ENCODE measurements at regions not wholly inside any gene's neighbourhood (a gene's known extent, or its start where the extent isn't known, plus 50 kb on each side); places are given as distances from the start of the nearest gene placed in this dataset.
A peak's percentile ranks its signal among the peaks of the same experiment; 100 is the strongest.
"Not testable (repeated sequence)": the region's sequence is repeated elsewhere in the genome, so short reads cannot be mapped to it uniquely, and the experiment has no call there.

- not testable (repeated sequence) for DNase-seq (ENCODE audit: low read depth in 2 of 2)
Measured at GRCh38 chr11:3583476-3583875, 58.3 kb downstream of the ART5 start.

- not testable (repeated sequence) for DNase-seq (ENCODE audit: low read depth in 2 of 2)
Measured at GRCh38 chr11:3581389-3581725, 60.4 kb downstream of the ART5 start.

- peak; percentile 56 to 63 for DNase-seq (ENCODE audit: low read depth in 2 of 2)
Measured at GRCh38 chr11:3580487-3581388, 61.1 kb downstream of the ART5 start.

GRCh38 chr11:3579600-3580459 lies 62.0 kb downstream of the ART5 start:
- not testable (repeated sequence) for DNase-seq (ENCODE audit: low read depth in 2 of 2)

- DNase-seq (ENCODE audit: low read depth in 2 of 2) = not testable (repeated sequence)
Measured at GRCh38 chr11:3576066-3576604, 65.7 kb downstream of the ART5 start.

GRCh38 chr11:3572976-3573647 lies 68.7 kb downstream of the ART5 start:
- DNase-seq (ENCODE audit: low read depth in 2 of 2) = not testable (repeated sequence)

- DNase-seq (ENCODE audit: low read depth in 2 of 2) = not testable (repeated sequence)
Measured at GRCh38 chr11:3571752-3572151, 70.0 kb downstream of the ART5 start.

- not testable (repeated sequence) for DNase-seq (ENCODE audit: low read depth in 2 of 2)
Measured at GRCh38 chr11:3565838-3566237, 76.0 kb downstream of the ART5 start.

- not testable (repeated sequence) for DNase-seq (ENCODE audit: low read depth in 2 of 2)
Measured at GRCh38 chr11:3564383-3564782, 77.4 kb downstream of the ART5 start.

- DNase-seq (ENCODE audit: low read depth in 2 of 2) = peak; percentile 8 to 15
Measured at GRCh38 chr11:3554621-3555020, 87.2 kb downstream of the ART5 start.

- DNase-seq (ENCODE audit: low read depth in 2 of 2) = not testable (repeated sequence)
Measured at GRCh38 chr11:3544990-3545389, 96.8 kb downstream of the ART5 start.

GRCh38 chr11:3538220-3538619 lies 103.6 kb downstream of the ART5 start:
- DNase-seq (ENCODE audit: low read depth in 2 of 2) = not testable (repeated sequence)

GRCh38 chr11:3537254-3537653 lies 104.5 kb downstream of the ART5 start:
- DNase-seq (ENCODE audit: low read depth in 2 of 2) = not testable (repeated sequence)

GRCh38 chr11:3532958-3533357 lies 108.8 kb downstream of the ART5 start:
- DNase-seq (ENCODE audit: low read depth in 2 of 2) = not testable (repeated sequence)

- not testable (repeated sequence) for DNase-seq (ENCODE audit: low read depth in 2 of 2)
Measured at GRCh38 chr11:3531280-3531679, 110.5 kb downstream of the ART5 start.

- DNase-seq (ENCODE audit: low read depth in 2 of 2) = not testable (repeated sequence)
Measured at GRCh38 chr11:3523567-3523966, 118.2 kb downstream of the ART5 start.

- not testable (repeated sequence) for DNase-seq (ENCODE audit: low read depth in 2 of 2)
Measured at GRCh38 chr11:3520905-3521304, 120.9 kb downstream of the ART5 start.

GRCh38 chr11:3519841-3520240 lies 122.0 kb downstream of the ART5 start:
- not testable (repeated sequence) for DNase-seq (ENCODE audit: low read depth in 2 of 2)

GRCh38 chr11:3516934-3517567 lies 124.7 kb downstream of the ART5 start:
- not testable (repeated sequence) for DNase-seq (ENCODE audit: low read depth in 2 of 2)

- not testable (repeated sequence) for DNase-seq (ENCODE audit: low read depth in 2 of 2)
Measured at GRCh38 chr11:3516345-3516933, 125.4 kb downstream of the ART5 start.
